NCI-H82 treated with DMSO at 0.1 percent for 48 hours (cell line): ENCODE measurements at regions not wholly inside any gene's neighbourhood (a gene's known extent, or its start where the extent isn't known, plus 50 kb on each side); places are given as distances from the start of the nearest gene placed in this dataset.
"Not testable (repeated sequence)": the region's sequence is repeated elsewhere in the genome, so short reads cannot be mapped to it uniquely, and the experiment has no call there.

ENCODE experiments used
- DNase-seq: peaks from one replicate; lab custom pipeline; 2025; ENCODE audit not compliant: unreplicated experiment; lab: John Stamatoyannopoulos, UW

GRCh38 chrX:13223868-13224567, 95.8 kb downstream of the ATXN3L start:
- DNase-seq: no peak

GRCh38 chrX:13220916-13221315, 98.9 kb downstream of the ATXN3L start:
- no peak for DNase-seq

- DNase-seq: no peak
Measured at GRCh38 chrX:13219991-13220764, 99.7 kb downstream of the ATXN3L start.

- DNase-seq: no peak
Measured at GRCh38 chrX:13218758-13219157, 101.1 kb downstream of the ATXN3L start.

- no peak for DNase-seq
Measured at GRCh38 chrX:13216139-13216538, 103.7 kb downstream of the ATXN3L start.

GRCh38 chrX:13215729-13216128, 104.1 kb downstream of the ATXN3L start:
- DNase-seq: no peak

- peak; percentile 75 for DNase-seq
Measured at GRCh38 chrX:13212191-13212651, 107.6 kb downstream of the ATXN3L start.

- not testable (repeated sequence) for DNase-seq
Measured at GRCh38 chrX:13210142-13210541, 109.7 kb downstream of the ATXN3L start.

GRCh38 chrX:13209704-13210103, 110.1 kb downstream of the ATXN3L start:
- not testable (repeated sequence) for DNase-seq

GRCh38 chrX:13208281-13208935, 111.4 kb downstream of the ATXN3L start:
- DNase-seq: no peak

- no peak for DNase-seq
Measured at GRCh38 chrX:13203271-13203670, 116.6 kb downstream of the ATXN3L start.

- DNase-seq: no peak
Measured at GRCh38 chrX:13201605-13202219, 118.1 kb downstream of the ATXN3L start.

GRCh38 chrX:13200398-13200797, 119.5 kb downstream of the ATXN3L start:
- no peak for DNase-seq

- no peak for DNase-seq
Measured at GRCh38 chrX:13198762-13199064, 121.1 kb downstream of the ATXN3L start.

GRCh38 chrX:13198056-13198761, 121.6 kb downstream of the ATXN3L start:
- DNase-seq: no peak

- no peak for DNase-seq
Measured at GRCh38 chrX:13196782-13197181, 123.1 kb downstream of the ATXN3L start.

- DNase-seq: no peak
Measured at GRCh38 chrX:13195340-13195739, 124.5 kb downstream of the ATXN3L start.

GRCh38 chrX:13194291-13195103, 125.4 kb downstream of the ATXN3L start:
- no peak for DNase-seq

GRCh38 chrX:13190051-13190450, 129.8 kb downstream of the ATXN3L start:
- DNase-seq: no peak

GRCh38 chrX:13189380-13189779, 130.5 kb downstream of the ATXN3L start:
- no peak for DNase-seq
